CD4-positive, alpha-beta T cell (primary cell): ENCODE measurements at regions not wholly inside any gene's neighbourhood (a gene's known extent, or its start where the extent isn't known, plus 50 kb on each side); places are given as distances from the start of the nearest gene placed in this dataset.

Experiments used
- ATAC-seq: fragments of 200-7000 bp; cut with Tn5 transposase; one replicate; pipeline ENCODE4 v1.10.0; 2022; ENCODE audit warnings: mild to moderate bottlenecking; ENCODE audit not compliant: poor library complexity
- CTCF ChIA-PET: fragments of 350-600 bp; sonication (Branson Sonifier 250); formaldehyde crosslinking; loops from one replicate; lab custom pipeline; 2021; ENCODE audit warnings: antibody characterized with exemption, inconsistent platforms; lab: Charles Lee
- POLR2A ChIA-PET: fragments of 350-600 bp; sonication (Branson Sonifier 250); formaldehyde crosslinking; loops from one replicate; lab custom pipeline; 2021; ENCODE audit warnings: antibody characterized with exemption, inconsistent platforms; lab: Charles Lee
- DNase-seq, 14 experiments: peaks; one replicate each; pipeline ENCODE4 v3.0.0-alpha.2; 2013 to 2020; ENCODE audit warnings: mixed read lengths in 2 of 14
- H3K27ac ChIP-seq, 2 donors: one replicate each; pipeline versions ENCODE4 v1.5.1 to v1.7.0; 2013; ENCODE audit warnings: low read length in 2 of 2, low read depth in 1 of 2, mild to moderate bottlenecking in 1 of 2
- H3K27me3 ChIP-seq, 2 experiments: 1 replicate in 1 of 2; 2 replicates in 1 of 2; pipeline versions ENCODE4 v1.6.1 to v1.7.0; 2013; ENCODE audit warnings: low read length in 2 of 2, control low read depth in 1 of 2, mild to moderate bottlenecking in 1 of 2, moderate library complexity in 1 of 2; ENCODE audit not compliant: insufficient read depth in 2 of 2, control insufficient read depth in 1 of 2
- H3K36me3 ChIP-seq: one replicate; pipeline ENCODE4 v1.6.1; 2013; ENCODE audit warnings: low read length, control low read depth; ENCODE audit not compliant: insufficient read depth
- H3K4me1 ChIP-seq: one replicate; pipeline ENCODE4 v1.6.1; 2013; ENCODE audit warnings: low read length, control low read depth; ENCODE audit not compliant: insufficient read depth
- H3K4me3 ChIP-seq: one replicate; pipeline ENCODE4 v1.5.1; 2013; ENCODE audit warnings: mild to moderate bottlenecking, low read length, moderate library complexity
- H3K9me3 ChIP-seq, 2 experiments: 1 replicate in 1 of 2; 2 replicates in 1 of 2; pipeline versions ENCODE4 v1.6.1 to v1.7.0; 2013; ENCODE audit warnings: low read length in 2 of 2, mild to moderate bottlenecking in 2 of 2, control low read depth in 1 of 2, moderate library complexity in 1 of 2; ENCODE audit not compliant: control insufficient read depth in 1 of 2, insufficient read depth in 1 of 2
- H3K27ac Mint-ChIP-seq: one replicate; pipeline ENCODE4 v1.8.0; 2020; ENCODE audit warnings: mixed read lengths
- H3K27me3 Mint-ChIP-seq: one replicate; pipeline ENCODE4 v1.8.0; 2021; ENCODE audit warnings: mixed read lengths
- H3K36me3 Mint-ChIP-seq: one replicate; pipeline ENCODE4 v1.8.0; 2021; ENCODE audit warnings: low read depth, mixed read lengths
- H3K4me1 Mint-ChIP-seq: one replicate; pipeline ENCODE4 v1.8.0; 2021; ENCODE audit warnings: low read depth, mixed read lengths
- H3K4me3 Mint-ChIP-seq: one replicate; pipeline ENCODE4 v1.8.0; 2020; ENCODE audit warnings: mild to moderate bottlenecking, mixed read lengths
- H3K9me3 Mint-ChIP-seq: one replicate; pipeline ENCODE4 v1.8.0; 2020; ENCODE audit warnings: mixed read lengths
- CTCF ChIP-seq: fragments of 200-600 bp; IDR thresholded peaks from one replicate; pipeline ENCODE4 v1.8.0; 2022; ENCODE audit warnings: antibody characterized with exemption, mild to moderate bottlenecking
- intact Hi-C, 2 experiments: fragments of 100-400 bp; cut with DNase I in 1 of 2; cut with micrococcal nuclease in 1 of 2; formaldehyde crosslinking; loops; one replicate each; pipeline versions ENCODE4 v1.15.1 to v1.9.0; 2023 to 2025; cut with DNase I, micrococcal nuclease

- Histone ChIP-seq H3K9me3 (no peaks in the 10 kb centered on the region), H3K4me3 (no peak overlapping the region), H3K27ac (no peak overlapping the region), H3K36me3 (no peaks in the 10 kb centered on the region), H3K27me3 (no peaks in the 10 kb centered on the region), H3K4me1 (no peaks in the 10 kb centered on the region)
- Mint-ChIP-seq H3K36me3 (no peaks in the 10 kb centered on the region), H3K27me3 (no peaks in the 10 kb centered on the region), H3K9me3 (peaks cover 3% of the 10 kb centered on the region), H3K4me3 (no peak overlapping the region), H3K4me1 (no peaks in the 10 kb centered on the region), H3K27ac (no peak overlapping the region)
- no peak for TF ChIP-seq CTCF
- no peak for DNase-seq
- intact Hi-C loops, result no loop called here
- ChIA-PET CTCF (no interaction called here), POLR2A (no interaction called here)
- no peak for ATAC-seq
Measured at GRCh38 chr6:48714250-48714649, 603.3 kb upstream of the PTCHD4 start.

- no peaks in the 10 kb centered on the region for H3K36me3 Mint-ChIP-seq
- no peaks in the 10 kb centered on the region for H3K4me1 Mint-ChIP-seq
- no peak for DNase-seq
- intact Hi-C loops, result no loop called here
- H3K4me3 Mint-ChIP-seq, result no peak overlapping the region
- CTCF ChIA-PET, result interaction anchor here (0.6 kb wide), 1 partner anchor 142 kb away, joined by 5 read pairs; no protein-coding TSS in a partner anchor
- Histone ChIP-seq H3K36me3 (no peaks in the 10 kb centered on the region), H3K9me3 (no peaks in the 10 kb centered on the region), H3K27me3 (no peaks in the 10 kb centered on the region), H3K4me3 (no peak overlapping the region), H3K27ac (no peak overlapping the region), H3K4me1 (no peaks in the 10 kb centered on the region)
- POLR2A ChIA-PET, result no interaction called here
- no peak for ATAC-seq
- no peak for TF ChIP-seq CTCF
- no peak overlapping the region for H3K27ac Mint-ChIP-seq
- no peaks in the 10 kb centered on the region for H3K27me3 Mint-ChIP-seq
- peaks cover 3% of the 10 kb centered on the region for H3K9me3 Mint-ChIP-seq
Measured at GRCh38 chr6:48713612-48714011, 602.6 kb upstream of the PTCHD4 start.

- H3K36me3 ChIP-seq, result no peaks in the 10 kb centered on the region
- no peak overlapping the region for H3K27ac ChIP-seq
- no peak overlapping the region for H3K4me3 ChIP-seq
- Mint-ChIP-seq H3K4me1 (no peaks in the 10 kb centered on the region), H3K9me3 (no peaks in the 10 kb centered on the region), H3K4me3 (no peak overlapping the region), H3K27me3 (no peaks in the 10 kb centered on the region), H3K27ac (no peak overlapping the region), H3K36me3 (no peaks in the 10 kb centered on the region)
- no peak for TF ChIP-seq CTCF
- intact Hi-C loops, result no loop called here
- ATAC-seq (no peak), DNase-seq (no peak)
- POLR2A ChIA-PET, result no interaction called here
- peaks cover 4 to 14% of the 10 kb centered on the region in 2 experiments for H3K9me3 ChIP-seq
- H3K4me1 ChIP-seq, result no peaks in the 10 kb centered on the region
- CTCF ChIA-PET, result no interaction called here
- H3K27me3 ChIP-seq, result no peaks in the 10 kb centered on the region
Measured at GRCh38 chr6:48706310-48706709, 595.3 kb upstream of the PTCHD4 start.
